Mesodermal cell (in vitro differentiated cells): ENCODE measurements at regions not wholly inside any gene's neighbourhood (a gene's known extent, or its start where the extent isn't known, plus 50 kb on each side); places are given as distances from the start of the nearest gene placed in this dataset.
"Not testable (repeated sequence)": the region's sequence is repeated elsewhere in the genome, so short reads cannot be mapped to it uniquely, and the experiment has no call there.

Source experiments
- H3K27ac ChIP-seq: 2 replicates; pipeline ENCODE4 v1.7.0; 2013; ENCODE audit warnings: mild to moderate bottlenecking, low read depth, low read length, moderate library complexity; ENCODE audit not compliant: severe bottlenecking
- H3K36me3 ChIP-seq: 2 replicates; pipeline ENCODE4 v1.7.1; 2013; ENCODE audit warnings: mild to moderate bottlenecking, low read length, moderate library complexity; ENCODE audit not compliant: control insufficient read depth, insufficient read depth
- H3K4me1 ChIP-seq: one replicate; pipeline ENCODE4 v1.7.1; 2013; ENCODE audit warnings: mild to moderate bottlenecking, low read length; ENCODE audit not compliant: insufficient read depth, control insufficient read depth, poor library complexity, severe bottlenecking
- H3K4me3 ChIP-seq: 2 replicates; pipeline ENCODE4 v1.7.0; 2013; ENCODE audit warnings: low read length, control low read depth, mild to moderate bottlenecking; ENCODE audit not compliant: insufficient read depth, poor library complexity, severe bottlenecking; ENCODE audit errors: extremely low read depth
- H3K9me3 ChIP-seq: 2 replicates; pipeline ENCODE4 v1.7.1; 2013; ENCODE audit warnings: mild to moderate bottlenecking, low read length, moderate library complexity; ENCODE audit not compliant: control insufficient read depth
- WGBS, 2 experiments: methylation state at CpG; one replicate each; pipeline ENCODE4 v1.1.5; 2013; ENCODE audit warnings: missing lambda C conversion rate in 2 of 2; ENCODE audit not compliant: insufficient coverage in 2 of 2; 5-methylcytosine and 5-hydroxymethylcytosine counted together

- H3K27ac ChIP-seq, H3K4me1 ChIP-seq, H3K36me3 ChIP-seq, H3K4me3 ChIP-seq, H3K9me3 ChIP-seq: not testable (repeated sequence)
- no CpG with 5 or more reads among the region's 4 CpGs for WGBS, 2 experiments
These were observed 57.8 kb upstream of the NBPF8 start for GRCh38 chr1:120357046-120357445.

GRCh38 chr1:120356170-120356569, 58.7 kb upstream of the NBPF8 start:
- H3K36me3 ChIP-seq, H3K9me3 ChIP-seq, H3K4me3 ChIP-seq, H3K27ac ChIP-seq, H3K4me1 ChIP-seq: not testable (repeated sequence)
- no CpG with 5 or more reads among the region's 8 CpGs for WGBS, 2 experiments

- not testable (repeated sequence) for H3K36me3 ChIP-seq, H3K4me3 ChIP-seq, H3K9me3 ChIP-seq, H3K4me1 ChIP-seq
- H3K27ac ChIP-seq = peak overlapping the region; percentile 76
- WGBS, 2 experiments = no CpG with 5 or more reads among the region's 30 CpGs
These were observed 60.1 kb upstream of the NBPF8 start for GRCh38 chr1:120354618-120355184.

- not testable (repeated sequence) for H3K36me3 ChIP-seq
- H3K4me3 ChIP-seq = peak overlapping the region; percentile 5
- WGBS, 2 experiments = no CpG with 5 or more reads among the region's 44 CpGs
These were observed 72.4 kb upstream of the NBPF8 start for GRCh38 chr1:120342231-120343073.

GRCh38 chr1:120341756-120342155, 73.1 kb upstream of the NBPF8 start:
- not testable (repeated sequence) for H3K9me3 ChIP-seq, H3K27ac ChIP-seq, H3K36me3 ChIP-seq, H3K4me1 ChIP-seq
- H3K4me3 ChIP-seq = peak overlapping the region; percentile 38
- WGBS, 2 experiments = no CpG with 5 or more reads among the region's 24 CpGs

More at GRCh38 chr1:120342231-120343073, 72.4 kb upstream of the NBPF8 start:
- not testable (repeated sequence) for H3K27ac ChIP-seq, H3K9me3 ChIP-seq, H3K4me1 ChIP-seq

GRCh38 chr1:120340838-120341751, 73.7 kb upstream of the NBPF8 start:
- not testable (repeated sequence) for H3K27ac ChIP-seq, H3K36me3 ChIP-seq, H3K9me3 ChIP-seq, H3K4me1 ChIP-seq
- no CpG with 5 or more reads among the region's 78 CpGs for WGBS, 2 experiments
- H3K4me3 ChIP-seq = peak overlapping the region; percentile 38

- not testable (repeated sequence) for H3K4me3 ChIP-seq, H3K9me3 ChIP-seq, H3K36me3 ChIP-seq, H3K27ac ChIP-seq, H3K4me1 ChIP-seq
- WGBS, 2 experiments = no CpG with 5 or more reads among the region's 2 CpGs
These were observed 99.1 kb upstream of the NBPF8 start for GRCh38 chr1:120315738-120316137.

GRCh38 chr1:120311930-120312329, 102.9 kb upstream of the NBPF8 start:
- WGBS, 2 experiments = no CpG with 5 or more reads among the region's 2 CpGs
- H3K9me3 ChIP-seq = not testable (repeated sequence)

GRCh38 chr1:120308940-120309578, 105.8 kb upstream of the NBPF8 start:
- no CpG with 5 or more reads among the region's 1 CpG for WGBS, 2 experiments
- H3K36me3 ChIP-seq, H3K9me3 ChIP-seq, H3K4me3 ChIP-seq, H3K4me1 ChIP-seq, H3K27ac ChIP-seq: not testable (repeated sequence)

More at GRCh38 chr1:120311930-120312329, 102.9 kb upstream of the NBPF8 start:
- not testable (repeated sequence) for H3K27ac ChIP-seq, H3K4me3 ChIP-seq, H3K36me3 ChIP-seq, H3K4me1 ChIP-seq

GRCh38 chr1:120305046-120305445, 109.8 kb upstream of the NBPF8 start:
- not testable (repeated sequence) for H3K4me1 ChIP-seq, H3K4me3 ChIP-seq, H3K9me3 ChIP-seq, H3K36me3 ChIP-seq, H3K27ac ChIP-seq
- WGBS, 2 experiments = no CpG with 5 or more reads among the region's 3 CpGs
